NCI-H748 treated with DMSO at 0.1 percent for 48 hours (cell line): ENCODE measurements at regions not wholly inside any gene's neighbourhood (a gene's known extent, or its start where the extent isn't known, plus 50 kb on each side); places are given as distances from the start of the nearest gene placed in this dataset.
"Not testable (repeated sequence)": the region's sequence is repeated elsewhere in the genome, so short reads cannot be mapped to it uniquely, and the experiment has no call there.

Experiments
- DNase-seq: peaks from one replicate; lab custom pipeline; 2025; lab: John Stamatoyannopoulos, UW

- DNase-seq, result no peak
These were observed 122.4 kb upstream of the NMUR2 start for GRCh38 chr5:152527358-152528052.

GRCh38 chr5:152529440-152529839 lies 124.4 kb upstream of the NMUR2 start:
- no peak for DNase-seq

- DNase-seq, result peak; percentile 45
These were observed 127.6 kb upstream of the NMUR2 start for GRCh38 chr5:152532714-152533113.

GRCh38 chr5:152534641-152535040 lies 129.6 kb upstream of the NMUR2 start:
- no peak for DNase-seq

- DNase-seq, result no peak
These were observed 137.7 kb upstream of the NMUR2 start for GRCh38 chr5:152542741-152543140.

- DNase-seq, result no peak
These were observed 141.4 kb upstream of the NMUR2 start for GRCh38 chr5:152546493-152546892.

GRCh38 chr5:152547202-152547601 lies 142.1 kb upstream of the NMUR2 start:
- no peak for DNase-seq

- no peak for DNase-seq
These were observed 144.6 kb upstream of the NMUR2 start for GRCh38 chr5:152549709-152550108.

- DNase-seq, result no peak
These were observed 146.0 kb upstream of the NMUR2 start for GRCh38 chr5:152551061-152551460.

GRCh38 chr5:152556784-152557183 lies 151.7 kb upstream of the NMUR2 start:
- DNase-seq, result no peak

- peak; percentile 24 for DNase-seq
These were observed 155.5 kb upstream of the NMUR2 start for GRCh38 chr5:152560512-152561137.

- no peak for DNase-seq
These were observed 162.9 kb upstream of the NMUR2 start for GRCh38 chr5:152568016-152568415.

GRCh38 chr5:152572812-152573211 lies 167.7 kb upstream of the NMUR2 start:
- no peak for DNase-seq

- no peak for DNase-seq
These were observed 179.0 kb upstream of the NMUR2 start for GRCh38 chr5:152584103-152584502.

GRCh38 chr5:152592416-152592815 lies 187.3 kb upstream of the NMUR2 start:
- no peak for DNase-seq

- DNase-seq, result no peak
These were observed 188.3 kb upstream of the NMUR2 start for GRCh38 chr5:152593388-152593787.

- no peak for DNase-seq
These were observed 190.3 kb upstream of the NMUR2 start for GRCh38 chr5:152595405-152595804.

GRCh38 chr5:152599096-152599495 lies 194.0 kb upstream of the NMUR2 start:
- DNase-seq, result no peak

- DNase-seq, result no peak
These were observed 197.0 kb upstream of the NMUR2 start for GRCh38 chr5:152601806-152602732.

- not testable (repeated sequence) for DNase-seq
These were observed 201.0 kb upstream of the NMUR2 start for GRCh38 chr5:152606050-152606449.

GRCh38 chr5:152606776-152607364 lies 201.8 kb upstream of the NMUR2 start:
- DNase-seq, result no peak

- DNase-seq, result no peak
These were observed 202.5 kb upstream of the NMUR2 start for GRCh38 chr5:152607401-152608160.
